Mesendoderm (in vitro differentiated cells): ENCODE measurements at regions not wholly inside any gene's neighbourhood (a gene's known extent, or its start where the extent isn't known, plus 50 kb on each side); places are given as distances from the start of the nearest gene placed in this dataset.
A peak's percentile ranks its signal among the peaks of the same experiment; 100 is the strongest.

ENCODE experiments used
- DNase-seq: peaks from one replicate; pipeline ENCODE4 v3.0.0; 2013
- H2AK5ac ChIP-seq: 2 replicates; pipeline ENCODE4 v1.6.1; 2013; ENCODE audit warnings: low read length, inconsistent platforms
- H2BK120ac ChIP-seq: 2 replicates; pipeline ENCODE4 v1.6.1; 2013; ENCODE audit warnings: low read depth, mild to moderate bottlenecking, low read length, moderate library complexity, mixed read lengths
- H2BK15ac ChIP-seq: replicated peaks from 2 replicates; pipeline ENCODE4 v1.6.1; 2013; ENCODE audit warnings: low read depth, mild to moderate bottlenecking, moderate library complexity
- H2BK5ac ChIP-seq: 2 replicates; pipeline ENCODE4 v1.6.1; 2013; ENCODE audit warnings: low read length, inconsistent platforms
- H3K18ac ChIP-seq: 2 replicates; pipeline ENCODE4 v1.6.1; 2013; ENCODE audit warnings: mild to moderate bottlenecking, low read length, mixed read lengths
- H3K23ac ChIP-seq: one replicate; pipeline ENCODE4 v1.6.1; 2013; ENCODE audit warnings: low read length
- H3K27ac ChIP-seq: 2 replicates; pipeline ENCODE4 v1.5.1; 2013; ENCODE audit warnings: low read depth, mild to moderate bottlenecking, inconsistent platforms, low read length, moderate library complexity
- H3K27me3 ChIP-seq: 2 replicates; pipeline ENCODE4 v1.6.1; 2013; ENCODE audit warnings: low read length, control low read depth, mild to moderate bottlenecking, inconsistent platforms; ENCODE audit not compliant: insufficient read depth, poor library complexity
- H3K36me3 ChIP-seq: 2 replicates; pipeline ENCODE4 v1.6.1; 2013; ENCODE audit warnings: low read length, inconsistent platforms; ENCODE audit not compliant: control insufficient read depth, insufficient read depth
- H3K4ac ChIP-seq: one replicate; pipeline ENCODE4 v1.6.1; 2013; ENCODE audit warnings: low read depth, mild to moderate bottlenecking, low read length, moderate library complexity
- H3K4me1 ChIP-seq: 2 replicates; pipeline ENCODE4 v1.6.1; 2013; ENCODE audit warnings: low read depth, low read length, inconsistent platforms; ENCODE audit not compliant: control insufficient read depth
- H3K4me2 ChIP-seq: 2 replicates; pipeline ENCODE4 v1.6.1; 2013; ENCODE audit warnings: low read length
- H3K4me3 ChIP-seq: 2 replicates; pipeline ENCODE4 v1.5.1; 2013; ENCODE audit warnings: mild to moderate bottlenecking, low read length
- H3K56ac ChIP-seq: one replicate; pipeline ENCODE4 v1.6.1; 2013; ENCODE audit warnings: low read length
- H3K79me1 ChIP-seq: 2 replicates; pipeline ENCODE4 v1.6.1; 2013; ENCODE audit warnings: low read length, inconsistent platforms
- H3K79me2 ChIP-seq: 2 replicates; pipeline ENCODE4 v1.6.1; 2013; ENCODE audit warnings: mild to moderate bottlenecking, low read length; ENCODE audit not compliant: control insufficient read depth, insufficient read depth
- H3K9ac ChIP-seq: 2 replicates; pipeline ENCODE4 v1.6.1; 2013; ENCODE audit warnings: low read length, inconsistent platforms
- H4K5ac ChIP-seq: one replicate; pipeline ENCODE4 v1.6.1; 2013; ENCODE audit warnings: low read length
- H4K8ac ChIP-seq: one replicate; pipeline ENCODE4 v1.6.1; 2013; ENCODE audit warnings: low read depth, mild to moderate bottlenecking, control low read depth, low read length, moderate library complexity
- WGBS: extraction: QIAGEN DNeasy Blood & Tissue Kit; methylation state at CpG from one replicate; pipeline ENCODE4 v1.1.7; 2013; ENCODE audit warnings: low lambda C conversion rate, missing lambda C conversion rate; ENCODE audit not compliant: insufficient coverage; ENCODE audit errors: extremely low coverage; 5-methylcytosine and 5-hydroxymethylcytosine counted together

DNA sequence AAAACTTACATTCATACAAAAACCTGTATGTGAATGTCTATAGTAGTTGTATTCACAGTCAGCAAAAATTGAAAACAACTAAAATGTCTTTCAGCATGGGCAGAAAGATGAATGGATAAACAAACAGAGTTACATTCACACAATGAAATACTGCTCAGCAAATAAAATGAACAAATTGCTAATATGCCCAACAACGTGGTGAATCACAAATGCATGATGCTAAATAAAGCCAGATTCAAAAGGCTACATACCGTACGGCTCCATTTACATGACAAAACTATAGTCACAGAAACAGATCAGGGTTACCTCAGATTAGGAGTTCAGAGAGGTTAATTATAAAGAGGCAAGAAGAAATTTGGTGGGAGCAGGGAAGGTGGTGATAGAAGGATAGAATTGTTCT lies 100.7 kb upstream of the KCTD3 start:
- Histone ChIP-seq H3K4me3 (no peak overlapping the region), H3K36me3 (no peaks in the 10 kb centered on the region), H3K56ac (no peak overlapping the region), H2BK120ac (no peak overlapping the region), H4K8ac (no peak overlapping the region), H3K4me1 (no peaks in the 10 kb centered on the region), H4K5ac (no peak overlapping the region), H3K27me3 (no peaks in the 10 kb centered on the region), H3K4me2 (no peak overlapping the region), H3K18ac (no peak overlapping the region), H2BK15ac (no peak overlapping the region), H2AK5ac (no peak overlapping the region), H3K4ac (no peak overlapping the region), H2BK5ac (no peak overlapping the region), H3K23ac (no peak overlapping the region), H3K9ac (no peak overlapping the region), H3K27ac (no peak overlapping the region), H3K79me2 (no peaks in the 10 kb centered on the region), H3K79me1 (no peaks in the 10 kb centered on the region)
- DNase-seq, result no peak
- WGBS, result no CpG with 5 or more reads among the region's 3 CpGs

DNA sequence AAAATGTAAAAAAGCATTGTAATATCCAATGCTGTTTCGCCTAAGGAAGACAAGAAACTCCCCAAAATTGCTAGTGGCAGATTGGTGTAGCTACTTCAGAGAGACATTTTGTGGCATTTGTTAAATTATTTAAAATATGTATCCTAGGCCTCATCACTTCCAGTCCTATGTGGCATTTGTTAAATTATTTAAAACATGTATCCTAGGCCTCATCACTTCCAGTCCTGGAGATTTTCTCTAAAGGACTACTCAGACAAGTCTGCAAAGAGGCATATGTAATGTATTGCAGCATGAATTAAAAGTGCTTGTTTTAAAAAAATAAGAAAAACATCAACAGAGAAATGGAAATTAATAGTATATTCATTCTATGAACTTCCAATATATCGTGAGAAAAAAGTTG lies 95.6 kb upstream of the KCTD3 start:
- WGBS, result no CpG with 5 or more reads among the region's 2 CpGs
- no peaks in the 10 kb centered on the region for H3K79me1 ChIP-seq
- H3K4me2 ChIP-seq, result no peak overlapping the region

DNA sequence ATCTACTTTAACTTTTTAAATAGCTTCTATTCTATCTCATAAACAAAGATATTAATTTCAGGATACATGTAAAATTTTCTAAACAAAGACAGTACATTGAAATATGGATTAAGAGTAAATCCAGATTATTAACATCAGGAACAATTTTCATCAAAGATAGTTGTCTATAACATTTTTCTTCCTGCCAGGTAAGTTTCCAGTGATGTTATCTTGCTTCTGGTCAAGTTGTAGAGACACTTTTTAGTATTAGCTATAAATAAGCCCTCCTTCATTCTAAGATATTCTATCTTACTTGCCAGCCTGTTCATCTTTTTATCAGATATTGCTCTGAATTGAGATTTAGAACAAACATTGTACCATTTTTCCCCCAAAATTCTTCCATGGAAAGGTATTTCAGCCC lies 94.4 kb upstream of the KCTD3 start:
- Histone ChIP-seq H3K27me3 (no peaks in the 10 kb centered on the region), H3K56ac (no peak overlapping the region), H3K4ac (no peak overlapping the region), H4K8ac (no peak overlapping the region), H2BK15ac (no peak overlapping the region), H3K27ac (no peak overlapping the region), H3K23ac (no peak overlapping the region), H2BK5ac (no peak overlapping the region), H3K4me2 (no peak overlapping the region), H4K5ac (no peak overlapping the region), H3K18ac (no peak overlapping the region), H2BK120ac (no peak overlapping the region), H2AK5ac (no peak overlapping the region), H3K4me3 (no peak overlapping the region), H3K79me1 (no peaks in the 10 kb centered on the region), H3K36me3 (no peaks in the 10 kb centered on the region), H3K9ac (no peak overlapping the region), H3K79me2 (no peaks in the 10 kb centered on the region), H3K4me1 (no peaks in the 10 kb centered on the region)
- no peak for DNase-seq

More for the DNA sequence above, 95.6 kb upstream of the KCTD3 start:
- no peaks in the 10 kb centered on the region for H3K79me2 ChIP-seq
- no peak overlapping the region for H3K23ac ChIP-seq
- H3K4me1 ChIP-seq, result no peaks in the 10 kb centered on the region
- no peak overlapping the region for H4K8ac ChIP-seq
- no peak overlapping the region for H4K5ac ChIP-seq
- H2BK120ac ChIP-seq, result no peak overlapping the region
- H2BK5ac ChIP-seq, result no peak overlapping the region
- H3K4me3 ChIP-seq, result no peak overlapping the region
- no peak overlapping the region for H3K9ac ChIP-seq
- no peak for DNase-seq
- no peak overlapping the region for H2BK15ac ChIP-seq
- H3K36me3 ChIP-seq, result no peaks in the 10 kb centered on the region
- H3K56ac ChIP-seq, result no peak overlapping the region
- H3K4ac ChIP-seq, result no peak overlapping the region
- no peaks in the 10 kb centered on the region for H3K27me3 ChIP-seq
- no peak overlapping the region for H3K27ac ChIP-seq
- H2AK5ac ChIP-seq, result no peak overlapping the region
- H3K18ac ChIP-seq, result no peak overlapping the region

DNA sequence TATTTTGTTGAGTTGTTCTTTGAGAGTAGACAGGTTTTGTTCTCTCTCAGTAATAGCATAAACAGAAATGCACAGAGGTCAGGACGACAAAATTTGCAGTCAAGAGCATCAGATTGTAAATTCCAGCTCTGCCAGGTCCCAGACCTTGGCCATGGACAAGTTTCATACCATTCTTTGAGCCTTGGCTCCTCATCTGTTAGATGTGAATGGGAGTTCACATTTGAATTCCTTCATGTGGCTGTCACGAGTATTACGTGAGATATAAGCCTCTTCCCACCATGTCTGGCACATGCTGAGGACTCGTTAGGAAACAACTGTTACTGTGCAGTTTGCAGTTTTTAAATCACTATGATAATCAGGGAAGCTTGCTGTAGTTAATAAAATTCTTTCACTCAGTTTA lies 93.2 kb upstream of the KCTD3 start:
- no peak overlapping the region for H3K4me3 ChIP-seq
- H3K27me3 ChIP-seq, result no peaks in the 10 kb centered on the region
- H3K18ac ChIP-seq, result no peak overlapping the region
- no peak overlapping the region for H4K5ac ChIP-seq
- H2BK5ac ChIP-seq, result no peak overlapping the region
- H3K4me2 ChIP-seq, result no peak overlapping the region
- WGBS, result no CpG with 5 or more reads among the region's 4 CpGs
- no peaks in the 10 kb centered on the region for H3K79me1 ChIP-seq
- no peak overlapping the region for H3K27ac ChIP-seq
- no peak overlapping the region for H2AK5ac ChIP-seq
- no peaks in the 10 kb centered on the region for H3K36me3 ChIP-seq
- H3K4ac ChIP-seq, result no peak overlapping the region
- DNase-seq, result peak; percentile 37
- H3K23ac ChIP-seq, result no peak overlapping the region
- no peak overlapping the region for H2BK15ac ChIP-seq
- H2BK120ac ChIP-seq, result no peak overlapping the region
- no peak overlapping the region for H3K9ac ChIP-seq
- no peak overlapping the region for H4K8ac ChIP-seq
- H3K56ac ChIP-seq, result no peak overlapping the region
- no peaks in the 10 kb centered on the region for H3K79me2 ChIP-seq
- no peaks in the 10 kb centered on the region for H3K4me1 ChIP-seq

DNA sequence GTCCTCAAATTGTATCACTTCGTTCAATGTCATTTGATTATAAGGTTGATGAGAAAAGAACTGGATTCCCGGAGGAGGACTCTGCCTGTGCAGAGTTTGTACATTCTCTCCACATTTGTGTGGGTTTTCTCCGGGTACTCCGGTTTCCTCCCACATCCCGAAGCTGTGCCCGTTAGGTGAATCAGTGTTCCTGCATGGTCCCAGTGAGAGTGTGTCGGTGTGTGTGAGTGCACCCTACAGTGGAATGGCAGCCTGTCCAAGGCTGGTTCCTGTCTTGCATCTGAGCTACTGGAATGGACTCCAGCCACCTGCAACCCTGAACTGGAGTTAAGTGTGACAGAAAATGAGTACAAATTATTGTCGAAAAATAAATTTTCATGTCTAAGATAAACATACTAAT lies 92.2 kb upstream of the KCTD3 start:
- H3K4me1 ChIP-seq, result no peaks in the 10 kb centered on the region
- no peak overlapping the region for H2BK120ac ChIP-seq
- H3K27me3 ChIP-seq, result no peaks in the 10 kb centered on the region
- H2BK15ac ChIP-seq, result no peak overlapping the region
- no peaks in the 10 kb centered on the region for H3K36me3 ChIP-seq
- H2AK5ac ChIP-seq, result no peak overlapping the region
- H3K4me3 ChIP-seq, result no peak overlapping the region
- no peaks in the 10 kb centered on the region for H3K79me2 ChIP-seq
- no peak overlapping the region for H4K5ac ChIP-seq
- H3K23ac ChIP-seq, result no peak overlapping the region
- no peak overlapping the region for H3K56ac ChIP-seq
- no peak overlapping the region for H3K4me2 ChIP-seq
- no peak overlapping the region for H2BK5ac ChIP-seq
- H3K18ac ChIP-seq, result no peak overlapping the region
- no peak overlapping the region for H4K8ac ChIP-seq
- no peak overlapping the region for H3K27ac ChIP-seq
- no peaks in the 10 kb centered on the region for H3K79me1 ChIP-seq
- no peak overlapping the region for H3K9ac ChIP-seq
- no peak for DNase-seq
- WGBS, result no CpG with 5 or more reads among the region's 8 CpGs
- no peak overlapping the region for H3K4ac ChIP-seq

- Histone ChIP-seq H2BK15ac (no peak overlapping the region), H3K4me2 (no peak overlapping the region), H3K23ac (no peak overlapping the region), H4K8ac (no peak overlapping the region), H2BK5ac (no peak overlapping the region), H3K4ac (no peak overlapping the region), H3K4me1 (no peaks in the 10 kb centered on the region), H3K4me3 (no peak overlapping the region), H3K56ac (no peak overlapping the region), H3K9ac (no peak overlapping the region), H2BK120ac (no peak overlapping the region), H3K27ac (no peak overlapping the region), H3K18ac (no peak overlapping the region), H3K79me2 (no peaks in the 10 kb centered on the region), H3K27me3 (no peaks in the 10 kb centered on the region), H3K36me3 (no peaks in the 10 kb centered on the region), H2AK5ac (no peak overlapping the region), H3K79me1 (no peaks in the 10 kb centered on the region), H4K5ac (no peak overlapping the region)
- WGBS, result no CpG with 5 or more reads among the region's 1 CpG
- no peak for DNase-seq
These were observed 91.2 kb upstream of the KCTD3 start for GRCh38 chr1:215475796-215476481.
